A549 (cell line): ENCODE measurements at regions not wholly inside any gene's neighbourhood (a gene's known extent, or its start where the extent isn't known, plus 50 kb on each side); places are given as distances from the start of the nearest gene placed in this dataset.

Experiments
- ATAC-seq, 2 experiments: fragments of 200-7000 bp in 1 of 2; fragments of >200 bp in 1 of 2; cut with Nextera tagmentation in 1 of 2; cut with Tn5 transposase in 1 of 2; 3 replicates each; pipeline versions ENCODE4 v1.8.0 to v1.9.1; 2018 to 2020; ENCODE audit warnings: mild to moderate bottlenecking in 1 of 2, moderate library complexity in 1 of 2
- CTCF ChIA-PET: fragments of 300-600 bp; sonication (Branson Sonifier 250); formaldehyde crosslinking; extraction: SDS; loops from one replicate; lab custom pipeline; 2021; ENCODE audit warnings: antibody characterized with exemption, inconsistent platforms; lab: Yijun Ruan, JAX
- POLR2A ChIA-PET: fragments of 350-600 bp; formaldehyde crosslinking; extraction: SDS; loops from one replicate; lab custom pipeline; 2021; ENCODE audit warnings: antibody characterized with exemption, inconsistent platforms; lab: Yijun Ruan, JAX
- DNase-seq, 2 experiments: peaks; one replicate each; pipeline versions ENCODE4 v3.0.0 to v3.0.0-alpha.2; 2011 to 2016; ENCODE audit warnings: low read depth in 1 of 2, low spot score in 1 of 2
- FAIRE-seq: peaks from 2 replicates; lab custom pipeline; 2011; peaks lifted over from hg19 to GRCh38; lab: Jason Lieb, UNC
- H3K27ac ChIP-seq, 2 experiments: fragments of >200 bp; sonication (Bioruptor Twin); formaldehyde crosslinking; 3 replicates each; pipeline ENCODE4 v1.5.1; 2016 to 2017
- H3K4me1 ChIP-seq: fragments of >200 bp; sonication (Bioruptor Twin); formaldehyde crosslinking; 3 replicates; pipeline ENCODE4 v1.6.1; 2016
- H3K4me2 ChIP-seq: fragments of >200 bp; sonication (Bioruptor Twin); formaldehyde crosslinking; 3 replicates; pipeline ENCODE4 v1.6.1; 2016
- H3K4me3 ChIP-seq: fragments of >200 bp; sonication (Bioruptor Twin); formaldehyde crosslinking; 3 replicates; pipeline ENCODE4 v1.5.1; 2016
- H3K9me3 ChIP-seq: fragments of >200 bp; sonication (Bioruptor Twin); formaldehyde crosslinking; 3 replicates; pipeline ENCODE4 v1.6.1; 2016
- CBX2 ChIP-seq: fragments of 200-600 bp; sonication (generic); IDR thresholded peaks from 2 replicates; pipeline ENCODE4 v1.6.1; 2016; ENCODE audit warnings: low read depth, mild to moderate bottlenecking, borderline replicate concordance
- CBX8 ChIP-seq: fragments of 200-600 bp; sonication (generic); IDR thresholded peaks from 2 replicates; pipeline ENCODE4 v1.6.1; 2016
- CEBPB ChIP-seq, 2 experiments: fragments of >200 bp in 1 of 2; sonication (Bioruptor Twin) in 1 of 2; formaldehyde crosslinking in 1 of 2; IDR thresholded peaks; 2 replicates each; pipeline ENCODE4 v1.6.1; 2012 to 2016
- CHD2 ChIP-seq: fragments of 150-350 bp; IDR thresholded peaks from 2 replicates; pipeline ENCODE4 v1.6.1; 2014; ENCODE audit warnings: low read length; ENCODE audit not compliant: partially characterized antibody
- CTCF ChIP-seq: fragments of >200 bp; sonication (Bioruptor Twin); formaldehyde crosslinking; IDR thresholded peaks from 3 replicates; pipeline ENCODE4 v1.5.1; 2016
- EHMT2 ChIP-seq: fragments of 200-600 bp; sonication (generic); IDR thresholded peaks from 2 replicates; pipeline ENCODE4 v1.6.1; 2016; ENCODE audit warnings: antibody characterized with exemption, low read depth, mild to moderate bottlenecking, moderate library complexity
- ELK1 ChIP-seq: fragments of 150-350 bp; IDR thresholded peaks from 2 replicates; pipeline ENCODE4 v1.6.1; 2014; ENCODE audit warnings: low read depth, mild to moderate bottlenecking, low read length
- ESRRA ChIP-seq: fragments of 150-350 bp; IDR thresholded peaks from 2 replicates; pipeline ENCODE4 v1.6.1; 2014; ENCODE audit warnings: mild to moderate bottlenecking, low read length, borderline replicate concordance
- GATA3 ChIP-seq: IDR thresholded peaks from 2 replicates; pipeline ENCODE4 v1.6.1; 2012; ENCODE audit warnings: borderline replicate concordance
- HMGXB4 ChIP-seq: fragments of 250-450 bp; sonication (Bioruptor Pico); IDR thresholded peaks from 2 replicates; pipeline ENCODE4 v1.5.0; 2021; ENCODE audit warnings: mild to moderate bottlenecking, moderate library complexity, borderline replicate concordance
- JUN ChIP-seq, 2 experiments: fragments of >200 bp; sonication (Bioruptor Twin); formaldehyde crosslinking; IDR thresholded peaks; 2 replicates in 1 of 2; 3 replicates in 1 of 2; pipeline ENCODE4 v1.6.1; 2016 to 2017
- KDM1A ChIP-seq: fragments of 200-600 bp; sonication (generic); IDR thresholded peaks from 2 replicates; pipeline ENCODE4 v1.6.1; 2016; ENCODE audit warnings: low read depth, mild to moderate bottlenecking
- MAFK ChIP-seq: fragments of 450-650 bp; IDR thresholded peaks from 2 replicates; pipeline ENCODE4 v1.6.1; 2014; ENCODE audit not compliant: partially characterized antibody
- MYC ChIP-seq: IDR thresholded peaks from 2 replicates; pipeline ENCODE4 v1.6.1; 2012; ENCODE audit warnings: mild to moderate bottlenecking, inconsistent platforms, low read length, improper control_type of control experiment, borderline replicate concordance
- NR3C1 ChIP-seq: fragments of >200 bp; sonication (Bioruptor Twin); formaldehyde crosslinking; IDR thresholded peaks from 3 replicates; pipeline ENCODE4 v1.6.1; 2017
- POLR2A ChIP-seq: IDR thresholded peaks from 2 replicates; pipeline ENCODE4 v1.6.1; 2012; ENCODE audit warnings: mild to moderate bottlenecking, low read length
- RAD21 ChIP-seq, 2 experiments: fragments of >200 bp in 1 of 2; sonication (Bioruptor Twin) in 1 of 2; formaldehyde crosslinking in 1 of 2; IDR thresholded peaks in 1 of 2; conservative IDR thresholded peaks in 1 of 2; 2 replicates in 1 of 2; 3 replicates in 1 of 2; pipeline ENCODE4 v1.6.1; 2012 to 2018; ENCODE audit warnings: inconsistent platforms in 1 of 2
- RFX5 ChIP-seq: fragments of 450-650 bp; IDR thresholded peaks from 2 replicates; pipeline ENCODE4 v1.7.1; 2014; ENCODE audit warnings: antibody characterized with exemption, mild to moderate bottlenecking, moderate library complexity
- TP53 ChIP-seq: fragments of 250-450 bp; sonication (Bioruptor Pico); IDR thresholded peaks from 2 replicates; pipeline ENCODE4 v1.5.0; 2021; ENCODE audit warnings: mild to moderate bottlenecking, moderate library complexity
- ZFP36 ChIP-seq: fragments of 450-650 bp; IDR thresholded peaks from 2 replicates; pipeline ENCODE4 v1.6.1; 2014; ENCODE audit warnings: borderline replicate concordance; ENCODE audit not compliant: partially characterized antibody
- ZNF302 ChIP-seq: fragments of 250-450 bp; sonication (Bioruptor Pico); IDR thresholded peaks from 2 replicates; pipeline ENCODE4 v1.9.0; 2021; ENCODE audit warnings: inconsistent platforms, mild to moderate bottlenecking, moderate library complexity
- WGBS: methylation state at CpG from one replicate; pipeline ENCODE4 v1.1.6; 2017; ENCODE audit errors: missing lambda C conversion rate; 5-methylcytosine and 5-hydroxymethylcytosine counted together

- POLR2A ChIA-PET = no interaction called here
- Histone ChIP-seq H3K4me3 (no peak overlapping the region), H3K27ac (no peak overlapping the region), H3K4me1 (no peaks in the 10 kb centered on the region), H3K4me2 (no peak overlapping the region), H3K9me3 (no peaks in the 10 kb centered on the region)
- CTCF ChIA-PET = no interaction called here
- DNase-seq (no peak), FAIRE-seq (no peak), ATAC-seq (no peak)
- WGBS = 2% methylated on average over 3 of the region's 3 CpGs
- TF ChIP-seq ELK1 (no peak), TP53 (CRISPR knock-in tag) (no peak), RAD21 (conservative IDR thresholded peaks at IDR 0.05 in 1 of 2, IDR thresholded peaks at IDR 0.05 in 1 of 2) (no peak), CTCF (no peak), MAFK (no peak), ZNF302 (no peak), CHD2 (no peak), ESRRA (no peak), MYC (no peak)
Measured at GRCh38 chr6:99104218-99104617, 156.5 kb upstream of the FBXL4 start.

GRCh38 chr6:99099243-99099642 lies 151.5 kb upstream of the FBXL4 start:
- Histone ChIP-seq H3K9me3 (no peaks in the 10 kb centered on the region), H3K4me3 (no peak overlapping the region), H3K4me1 (no peaks in the 10 kb centered on the region), H3K27ac (no peak overlapping the region), H3K4me2 (no peak overlapping the region)
- no peak for DNase-seq
- FAIRE-seq = no peak
- CTCF ChIA-PET = no interaction called here
- ATAC-seq = no peak
- TF ChIP-seq EHMT2 (no peak), CEBPB (IDR thresholded peaks at IDR 0.05) (no peak), CTCF (no peak), MYC (no peak), RFX5 (no peak), NR3C1 (no peak)
- POLR2A ChIA-PET = no interaction called here

- Histone ChIP-seq H3K9me3 (no peaks in the 10 kb centered on the region), H3K27ac (no peak overlapping the region)
- TF ChIP-seq ZFP36 (no peak), POLR2A (no peak), ESRRA (no peak), CBX2 (no peak), JUN (IDR thresholded peaks at IDR 0.05) (no peak), RFX5 (no peak), GATA3 (no peak), KDM1A (no peak), CBX8 (no peak), HMGXB4 (CRISPR knock-in tag) (no peak)
- TF ChIP-seq, all 56 proteins: peak for 0
- ChIA-PET CTCF (no interaction called here), POLR2A (no interaction called here)
- no peak for ATAC-seq
- no peak overlapping the region for H3K4me3 ChIP-seq
- FAIRE-seq = no peak
- WGBS = 41% methylated on average over 6 of the region's 6 CpGs
- DNase-seq = no peak
- no peaks in the 10 kb centered on the region for H3K4me1 ChIP-seq
- no peak overlapping the region for H3K4me2 ChIP-seq
Measured at GRCh38 chr6:99096170-99096569, 148.4 kb upstream of the FBXL4 start.
